ENCODE measurements at regions not wholly inside any gene's neighbourhood (a gene's known extent, or its start where the extent isn't known, plus 50 kb on each side); places are given as distances from the start of the nearest gene placed in this dataset.

DNA sequence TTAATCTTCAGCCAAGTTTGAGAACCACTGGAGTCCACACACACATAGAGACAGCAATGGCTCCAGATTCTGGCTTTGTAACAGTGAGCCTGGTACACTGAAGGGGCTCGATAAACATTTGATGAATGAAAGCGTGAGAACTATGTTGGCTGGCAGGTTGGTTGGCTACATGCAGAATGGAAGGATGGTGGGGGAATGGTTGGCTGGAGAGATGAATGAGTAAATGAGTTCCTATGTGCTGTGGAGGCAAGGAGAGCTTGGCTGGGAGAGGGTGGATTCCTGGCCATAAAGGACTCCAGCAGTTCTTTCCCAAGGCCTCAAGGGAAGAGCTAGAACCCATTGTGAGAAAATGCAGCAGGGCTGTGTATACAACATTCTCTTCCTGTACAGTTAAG, 168.0 kb upstream of the NECTIN1 start:
- TF ChIP-seq FIP1L1 (IDR thresholded peaks at IDR 0.05; ENCODE audit: low read depth, low read length, poor library complexity, severe bottlenecking) (no peak), CBFB (CRISPR knock-in tag; IDR thresholded peaks at IDR 0.05) (no peak), ZBTB49 (CRISPR knock-in tag; IDR thresholded peaks at IDR 0.05; ENCODE audit: borderline replicate concordance) (no peak), HMG20A (CRISPR knock-in tag; conservative IDR thresholded peaks at IDR 0.05) (no peak), DDX20 (tag; IDR thresholded peaks at IDR 0.05; ENCODE audit: low read depth) (no peak), SIN3A (IDR thresholded peaks at IDR 0.05; ENCODE audit: borderline replicate concordance in 2 of 2, control insufficient read depth in 1 of 2, low read depth in 2 of 2, low read length in 2 of 2) (no peak), ZNF644 (tag; IDR thresholded peaks at IDR 0.05; ENCODE audit: low read depth) (no peak), E2F4 (CRISPR knock-in tag; IDR thresholded peaks at IDR 0.05; ENCODE audit: low read depth) (no peak)

Measured in K562 (cell line).